HepG2 (cell line): ENCODE measurements at regions not wholly inside any gene's neighbourhood (a gene's known extent, or its start where the extent isn't known, plus 50 kb on each side); places are given as distances from the start of the nearest gene placed in this dataset.

Experiments used
- HNRNPH1 ChIP-seq: fragments of 200-400 bp; formaldehyde crosslinking; optimal IDR thresholded peaks from 2 replicates; pipeline ENCODE3; 2017; ENCODE audit warnings: mild to moderate bottlenecking, low read depth, low read length
- TAF1 ChIP-seq: sonication (generic); formaldehyde crosslinking; IDR thresholded peaks from 2 replicates; pipeline ENCODE4 v1.4.0; 2020; ENCODE audit warnings: missing genetic modification reagents

GRCh38 chr4:155592179-155592937 is 74.3 kb upstream of the GUCY1A1 start:
- TF ChIP-seq HNRNPH1, result no peak
- no peak for TF ChIP-seq TAF1 (CRISPR knock-in tag)
